Bronchial epithelial cell (primary cell): ENCODE measurements at regions not wholly inside any gene's neighbourhood (a gene's known extent, or its start where the extent isn't known, plus 50 kb on each side); places are given as distances from the start of the nearest gene placed in this dataset.
"Not testable (repeated sequence)": the region's sequence is repeated elsewhere in the genome, so short reads cannot be mapped to it uniquely, and the experiment has no call there.

Experiments
- DNase-seq: peaks from one replicate; pipeline ENCODE4 v3.0.0-alpha.2; 2010; ENCODE audit warnings: low read depth
- FAIRE-seq: peaks from 2 replicates; lab custom pipeline; 2011; peaks lifted over from hg19 to GRCh38; lab: Jason Lieb, UNC
- H3K27me3 ChIP-seq: 2 replicates; pipeline ENCODE4 v1.5.1; 2011; ENCODE audit warnings: low read length; ENCODE audit not compliant: control insufficient read depth, insufficient read depth
- H3K36me3 ChIP-seq: 2 replicates; pipeline ENCODE4 v1.5.1; 2011; ENCODE audit warnings: low read length; ENCODE audit not compliant: control insufficient read depth, insufficient read depth
- H3K4me3 ChIP-seq: 2 replicates; pipeline ENCODE4 v1.5.1; 2011; ENCODE audit warnings: mild to moderate bottlenecking, low read depth, low read length, control low read depth
- TF ChIP-seq, protein P1 (sequence below): IDR thresholded peaks from 2 replicates; pipeline ENCODE4 v1.5.1; 2011; ENCODE audit warnings: mild to moderate bottlenecking, moderate library complexity, low read length, control low read depth, inconsistent platforms; ENCODE audit not compliant: insufficient read depth, severe bottlenecking

DNA sequence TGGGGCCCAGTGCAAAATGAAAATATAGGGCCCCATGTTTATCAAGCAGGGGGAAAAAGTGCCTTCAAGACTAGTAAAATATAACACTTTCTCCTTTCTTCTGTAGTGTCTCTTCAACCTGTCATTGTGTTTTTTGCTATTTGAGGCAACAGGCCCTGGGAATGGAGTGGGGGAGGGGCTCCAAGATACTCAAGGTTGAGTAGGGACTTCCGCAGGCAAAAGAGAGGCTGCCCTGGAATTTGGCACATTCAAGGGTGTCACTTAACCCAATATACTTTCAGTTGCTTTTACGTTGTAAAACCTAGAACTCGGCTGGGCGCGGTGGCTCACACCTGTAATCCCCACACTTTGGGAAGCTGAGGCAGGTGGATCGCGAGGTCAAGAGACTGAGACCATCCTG, 154.9 kb downstream of the ALDH8A1 start:
- FAIRE-seq (no peak), DNase-seq (no peak)
- H3K27me3 ChIP-seq = peaks cover 10% of the 10 kb centered on the region
- no peaks in the 10 kb centered on the region for H3K36me3 ChIP-seq
- H3K4me3 ChIP-seq = no peak overlapping the region
- TF ChIP-seq, protein P1, sequence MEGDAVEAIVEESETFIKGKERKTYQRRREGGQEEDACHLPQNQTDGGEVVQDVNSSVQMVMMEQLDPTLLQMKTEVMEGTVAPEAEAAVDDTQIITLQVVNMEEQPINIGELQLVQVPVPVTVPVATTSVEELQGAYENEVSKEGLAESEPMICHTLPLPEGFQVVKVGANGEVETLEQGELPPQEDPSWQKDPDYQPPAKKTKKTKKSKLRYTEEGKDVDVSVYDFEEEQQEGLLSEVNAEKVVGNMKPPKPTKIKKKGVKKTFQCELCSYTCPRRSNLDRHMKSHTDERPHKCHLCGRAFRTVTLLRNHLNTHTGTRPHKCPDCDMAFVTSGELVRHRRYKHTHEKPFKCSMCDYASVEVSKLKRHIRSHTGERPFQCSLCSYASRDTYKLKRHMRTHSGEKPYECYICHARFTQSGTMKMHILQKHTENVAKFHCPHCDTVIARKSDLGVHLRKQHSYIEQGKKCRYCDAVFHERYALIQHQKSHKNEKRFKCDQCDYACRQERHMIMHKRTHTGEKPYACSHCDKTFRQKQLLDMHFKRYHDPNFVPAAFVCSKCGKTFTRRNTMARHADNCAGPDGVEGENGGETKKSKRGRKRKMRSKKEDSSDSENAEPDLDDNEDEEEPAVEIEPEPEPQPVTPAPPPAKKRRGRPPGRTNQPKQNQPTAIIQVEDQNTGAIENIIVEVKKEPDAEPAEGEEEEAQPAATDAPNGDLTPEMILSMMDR = no peak

GRCh38 chr6:134791243-134791843, 158.6 kb downstream of the ALDH8A1 start:
- not testable (repeated sequence) for H3K4me3 ChIP-seq, H3K36me3 ChIP-seq, FAIRE-seq, DNase-seq
- H3K27me3 ChIP-seq = peaks cover 10% of the 10 kb centered on the region

DNA sequence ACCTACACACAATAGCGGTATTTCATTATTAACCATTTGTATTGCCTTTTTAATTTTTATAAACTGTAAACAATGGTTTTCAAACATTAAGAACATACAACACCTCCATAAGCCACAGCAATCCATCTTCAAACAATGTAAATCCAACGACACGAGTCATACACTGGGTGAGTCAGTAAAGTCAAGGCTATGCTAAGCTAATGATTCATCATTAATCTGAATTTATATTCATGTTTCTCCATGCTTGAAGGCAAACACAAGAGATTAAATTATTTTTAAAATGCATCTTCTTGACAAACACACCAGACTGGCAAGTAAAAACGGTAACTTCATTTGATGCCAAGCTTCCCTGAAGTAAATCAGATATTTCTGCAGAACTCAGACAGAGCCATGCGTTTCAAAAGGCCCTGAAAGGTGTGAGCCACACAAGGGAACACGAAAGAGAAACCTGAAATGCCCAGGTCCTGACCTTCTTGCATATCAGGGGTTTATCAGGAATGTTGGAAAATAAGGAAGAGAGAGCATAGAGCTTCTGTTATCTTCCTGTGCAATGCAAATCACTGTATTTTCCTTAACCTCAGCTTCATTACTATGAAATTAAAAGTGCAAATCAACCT, 162.5 kb downstream of the ALDH8A1 start:
- TF ChIP-seq, protein P1 = no peak
- DNase-seq (peak; percentile 92), FAIRE-seq (no peak)
- Histone ChIP-seq H3K4me3 (no peak overlapping the region), H3K36me3 (no peaks in the 10 kb centered on the region), H3K27me3 (peaks cover 11% of the 10 kb centered on the region)

GRCh38 chr6:134784336-134784735, 165.6 kb downstream of the ALDH8A1 start:
- DNase-seq = no peak
- TF ChIP-seq, protein P1 = no peak
- H3K27me3 ChIP-seq = peaks cover 10% of the 10 kb centered on the region
- no peak overlapping the region for H3K4me3 ChIP-seq
- no peak for FAIRE-seq
- H3K36me3 ChIP-seq = no peaks in the 10 kb centered on the region

- Histone ChIP-seq H3K27me3 (peaks cover 4% of the 10 kb centered on the region), H3K36me3 (no peaks in the 10 kb centered on the region), H3K4me3 (no peak overlapping the region)
- FAIRE-seq = no peak
- TF ChIP-seq, protein P1 = no peak
- DNase-seq = no peak
These were observed 171.5 kb downstream of the ALDH8A1 start for GRCh38 chr6:134778431-134778830.

DNA sequence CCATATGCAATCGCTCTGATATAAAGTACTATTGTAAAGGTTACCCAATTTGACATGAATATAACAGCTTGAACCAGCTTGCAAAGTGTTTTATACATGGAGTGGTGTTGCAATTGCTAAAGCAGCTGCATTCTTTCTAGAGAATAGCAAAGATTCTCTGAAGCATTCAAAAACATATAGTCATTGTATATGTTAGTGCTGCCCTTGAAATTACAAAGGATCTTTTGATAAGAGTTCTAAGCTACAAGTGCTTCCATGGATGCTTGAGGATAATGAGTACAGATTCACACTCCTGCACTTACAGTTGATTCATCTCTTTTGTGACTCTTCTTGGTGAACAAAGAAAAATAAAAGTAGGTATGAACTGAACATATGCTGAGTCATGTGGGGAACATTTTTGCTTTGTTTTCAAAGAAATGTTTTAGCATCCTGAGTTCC, 175.7 kb downstream of the ALDH8A1 start:
- no peak overlapping the region for H3K4me3 ChIP-seq
- peak; percentile 48 for DNase-seq
- no peak for FAIRE-seq
- TF ChIP-seq, protein P1 = no peak
- H3K36me3 ChIP-seq = no peaks in the 10 kb centered on the region
- no peaks in the 10 kb centered on the region for H3K27me3 ChIP-seq
